ENCODE measurements at regions not wholly inside any gene's neighbourhood (a gene's known extent, or its start where the extent isn't known, plus 50 kb on each side); places are given as distances from the start of the nearest gene placed in this dataset.

DNA sequence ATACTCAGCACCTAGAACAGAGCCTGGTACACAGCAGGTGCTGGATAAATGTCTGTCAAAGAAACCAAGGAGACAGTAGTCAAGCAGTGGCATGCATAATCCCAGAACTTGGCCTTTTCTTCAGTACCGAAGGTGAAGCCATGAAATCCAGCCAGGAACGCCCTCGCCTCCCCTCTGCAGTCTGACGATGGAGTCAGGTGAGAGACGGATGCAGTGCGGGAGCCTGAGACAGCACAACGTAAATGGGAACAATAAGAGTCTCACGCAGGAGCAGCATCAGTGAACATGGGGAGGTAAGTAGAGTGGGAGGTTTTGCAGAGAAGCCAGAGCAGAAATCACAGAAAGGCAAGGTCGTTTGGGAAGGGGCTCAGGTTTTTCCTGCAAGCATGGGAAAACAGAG, 389.3 kb upstream of the MYT1L start:
- Histone ChIP-seq H3K27ac (no peak overlapping the region), H3K4me3 (no peak overlapping the region), H3K4me1 (replicated peaks) (no peaks in the 10 kb centered on the region), H3K27me3 (replicated peaks; ENCODE audit: insufficient read depth) (no peaks in the 10 kb centered on the region), H3K9me3 (no peaks in the 10 kb centered on the region), H3K36me3 (no peaks in the 10 kb centered on the region)
- no peak for DNase-seq (ENCODE audit: low spot score)
- 64% methylated on average over 9 of the region's 9 CpGs for WGBS
- intact Hi-C loops (cut with DNase I): no loop called here
- TF ChIP-seq, protein P1, sequence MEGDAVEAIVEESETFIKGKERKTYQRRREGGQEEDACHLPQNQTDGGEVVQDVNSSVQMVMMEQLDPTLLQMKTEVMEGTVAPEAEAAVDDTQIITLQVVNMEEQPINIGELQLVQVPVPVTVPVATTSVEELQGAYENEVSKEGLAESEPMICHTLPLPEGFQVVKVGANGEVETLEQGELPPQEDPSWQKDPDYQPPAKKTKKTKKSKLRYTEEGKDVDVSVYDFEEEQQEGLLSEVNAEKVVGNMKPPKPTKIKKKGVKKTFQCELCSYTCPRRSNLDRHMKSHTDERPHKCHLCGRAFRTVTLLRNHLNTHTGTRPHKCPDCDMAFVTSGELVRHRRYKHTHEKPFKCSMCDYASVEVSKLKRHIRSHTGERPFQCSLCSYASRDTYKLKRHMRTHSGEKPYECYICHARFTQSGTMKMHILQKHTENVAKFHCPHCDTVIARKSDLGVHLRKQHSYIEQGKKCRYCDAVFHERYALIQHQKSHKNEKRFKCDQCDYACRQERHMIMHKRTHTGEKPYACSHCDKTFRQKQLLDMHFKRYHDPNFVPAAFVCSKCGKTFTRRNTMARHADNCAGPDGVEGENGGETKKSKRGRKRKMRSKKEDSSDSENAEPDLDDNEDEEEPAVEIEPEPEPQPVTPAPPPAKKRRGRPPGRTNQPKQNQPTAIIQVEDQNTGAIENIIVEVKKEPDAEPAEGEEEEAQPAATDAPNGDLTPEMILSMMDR (IDR thresholded peaks at IDR 0.05): no peak
- TF ChIP-seq POLR2AphosphoS5 (IDR thresholded peaks at IDR 0.05) (no peak), POLR2A (IDR thresholded peaks at IDR 0.05) (no peak)

GRCh38 chr2:2719781-2720180, 388.7 kb upstream of the MYT1L start:
- H3K4me3 ChIP-seq: no peak overlapping the region
- intact Hi-C loops (cut with DNase I): no loop called here
- H3K9me3 ChIP-seq: no peaks in the 10 kb centered on the region
- no peaks in the 10 kb centered on the region for H3K4me1 ChIP-seq (replicated peaks)
- WGBS: 77% methylated on average over 8 of the region's 8 CpGs
- TF ChIP-seq POLR2A (IDR thresholded peaks at IDR 0.05): no peak
- no peak for TF ChIP-seq POLR2AphosphoS5 (IDR thresholded peaks at IDR 0.05)
- TF ChIP-seq, protein P1 (IDR thresholded peaks at IDR 0.05): no peak
- no peaks in the 10 kb centered on the region for H3K36me3 ChIP-seq
- H3K27ac ChIP-seq: no peak overlapping the region
- no peak for DNase-seq (ENCODE audit: low spot score)
- H3K27me3 ChIP-seq (replicated peaks; ENCODE audit: insufficient read depth): no peaks in the 10 kb centered on the region

DNA sequence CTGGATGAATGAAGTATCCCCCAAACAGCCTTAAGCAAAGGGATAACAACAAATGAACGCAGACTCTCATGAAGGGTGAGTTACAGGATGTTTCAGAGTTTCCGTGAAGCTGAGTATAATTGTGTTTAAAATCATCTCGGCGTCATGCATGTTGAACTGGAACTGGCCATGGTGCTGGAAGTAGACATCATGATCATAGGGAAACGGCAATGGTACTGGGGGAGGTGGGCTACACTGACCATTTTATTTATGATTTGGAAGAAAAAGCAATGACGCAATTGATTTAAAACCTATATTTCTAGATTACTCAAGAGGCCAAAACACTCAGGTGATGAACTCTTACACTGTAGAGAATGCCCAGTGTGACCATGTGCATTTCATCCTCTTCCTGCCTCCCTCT, 387.9 kb upstream of the MYT1L start:
- H3K4me3 ChIP-seq: no peak overlapping the region
- TF ChIP-seq POLR2AphosphoS5 (IDR thresholded peaks at IDR 0.05) (no peak), POLR2A (IDR thresholded peaks at IDR 0.05) (no peak)
- no peaks in the 10 kb centered on the region for H3K27me3 ChIP-seq (replicated peaks; ENCODE audit: insufficient read depth)
- no peak overlapping the region for H3K27ac ChIP-seq
- WGBS: 39% methylated on average over 6 of the region's 6 CpGs
- no peaks in the 10 kb centered on the region for H3K4me1 ChIP-seq (replicated peaks)
- intact Hi-C loops (cut with DNase I): no loop called here
- no peak for DNase-seq (ENCODE audit: low spot score)
- H3K9me3 ChIP-seq: no peaks in the 10 kb centered on the region
- no peaks in the 10 kb centered on the region for H3K36me3 ChIP-seq

DNA sequence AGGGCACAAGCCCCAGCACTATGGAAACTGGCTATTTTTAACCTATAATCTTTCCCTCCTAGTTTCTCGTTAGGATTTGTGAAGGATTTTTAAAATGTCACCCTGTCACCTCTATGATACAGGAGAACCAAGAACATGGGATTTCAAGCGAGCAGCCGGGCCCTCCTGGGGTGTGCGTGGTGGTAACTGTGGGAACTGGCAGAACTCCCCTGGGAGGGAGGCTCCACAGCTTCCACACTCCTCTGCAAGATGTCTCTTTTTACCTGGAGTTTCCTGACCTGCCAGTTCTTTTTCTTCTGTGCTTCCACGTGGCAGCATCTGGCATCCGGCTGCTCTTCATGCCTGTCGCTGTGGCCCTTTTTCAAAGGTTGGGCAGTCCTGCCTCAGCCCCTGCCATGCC, 386.3 kb upstream of the MYT1L start:
- Histone ChIP-seq H3K27me3 (replicated peaks; ENCODE audit: insufficient read depth) (no peaks in the 10 kb centered on the region), H3K4me1 (replicated peaks) (no peaks in the 10 kb centered on the region), H3K27ac (no peak overlapping the region), H3K36me3 (no peaks in the 10 kb centered on the region), H3K9me3 (no peaks in the 10 kb centered on the region), H3K4me3 (no peak overlapping the region)
- intact Hi-C loops (cut with DNase I): no loop called here
- WGBS: 66% methylated on average over 7 of the region's 7 CpGs
- DNase-seq (ENCODE audit: low spot score): no peak
- TF ChIP-seq, protein P1 (IDR thresholded peaks at IDR 0.05): no peak
- TF ChIP-seq POLR2A (IDR thresholded peaks at IDR 0.05) (no peak), POLR2AphosphoS5 (IDR thresholded peaks at IDR 0.05) (no peak)

DNA sequence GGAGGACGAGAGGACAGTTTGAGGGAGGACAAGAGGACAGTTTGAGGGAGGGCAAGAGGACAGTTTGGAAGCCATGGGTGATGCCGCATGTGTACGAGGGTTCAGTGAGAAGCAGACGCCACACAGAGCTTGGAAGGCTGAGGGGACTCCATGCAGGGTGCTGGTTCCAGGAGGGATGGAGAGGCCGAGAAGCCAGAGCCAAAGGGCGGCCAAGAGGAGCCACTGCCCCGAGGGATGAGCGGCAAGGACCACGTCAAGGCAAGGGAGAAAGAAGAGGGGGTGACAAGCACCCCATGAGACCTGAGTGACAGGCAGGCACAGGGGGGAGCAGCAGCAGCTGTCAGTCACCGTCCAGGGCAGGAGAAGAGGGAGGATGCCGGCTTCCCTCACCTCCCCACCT, 385.7 kb upstream of the MYT1L start:
- intact Hi-C loops (cut with DNase I): no loop called here
- no peak for DNase-seq (ENCODE audit: low spot score)
- WGBS: 87% methylated on average over 11 of the region's 11 CpGs

More for the DNA sequence above, 385.7 kb upstream of the MYT1L start:
- H3K27ac ChIP-seq: no peak overlapping the region
- H3K36me3 ChIP-seq: no peaks in the 10 kb centered on the region
- H3K27me3 ChIP-seq (replicated peaks; ENCODE audit: insufficient read depth): no peaks in the 10 kb centered on the region
- no peak overlapping the region for H3K4me3 ChIP-seq
- no peak for TF ChIP-seq POLR2A (IDR thresholded peaks at IDR 0.05)
- TF ChIP-seq, protein P1 (IDR thresholded peaks at IDR 0.05): no peak
- no peak for TF ChIP-seq POLR2AphosphoS5 (IDR thresholded peaks at IDR 0.05)
- H3K9me3 ChIP-seq: no peaks in the 10 kb centered on the region
- no peaks in the 10 kb centered on the region for H3K4me1 ChIP-seq (replicated peaks)
